GM18909 (cell line): ENCODE measurements at regions not wholly inside any gene's neighbourhood (a gene's known extent, or its start where the extent isn't known, plus 50 kb on each side); places are given as distances from the start of the nearest gene placed in this dataset.
A peak's percentile ranks its signal among the peaks of the same experiment; 100 is the strongest.

Experiments used
- ATAC-seq: cut with Tn5 transposase; IDR thresholded peaks from one replicate; pipeline ENCODE4 v1.9.1; 2021; ENCODE audit warnings: mild to moderate bottlenecking; ENCODE audit not compliant: unreplicated experiment, poor library complexity

- no peak for ATAC-seq
Observed at GRCh38 chr11:109791337-109791736, 301.9 kb upstream of the ZC3H12C start.

GRCh38 chr11:109794501-109794900 lies 298.7 kb upstream of the ZC3H12C start:
- no peak for ATAC-seq

GRCh38 chr11:109795234-109795633 lies 298.0 kb upstream of the ZC3H12C start:
- ATAC-seq: no peak

GRCh38 chr11:109796253-109796652 lies 296.9 kb upstream of the ZC3H12C start:
- no peak for ATAC-seq

GRCh38 chr11:109798521-109798920 lies 294.7 kb upstream of the ZC3H12C start:
- ATAC-seq: no peak

- no peak for ATAC-seq
Observed at GRCh38 chr11:109799604-109800003, 293.6 kb upstream of the ZC3H12C start.

GRCh38 chr11:109804911-109805310 lies 288.3 kb upstream of the ZC3H12C start:
- ATAC-seq: no peak

- no peak for ATAC-seq
Observed at GRCh38 chr11:109806205-109806604, 287.0 kb upstream of the ZC3H12C start.

GRCh38 chr11:109808569-109808968 lies 284.6 kb upstream of the ZC3H12C start:
- ATAC-seq: no peak

GRCh38 chr11:109814824-109815223 lies 278.4 kb upstream of the ZC3H12C start:
- ATAC-seq: no peak

- ATAC-seq: no peak
Observed at GRCh38 chr11:109815500-109816150, 277.6 kb upstream of the ZC3H12C start.

GRCh38 chr11:109818290-109818689 lies 274.9 kb upstream of the ZC3H12C start:
- peak; percentile 58 for ATAC-seq

- no peak for ATAC-seq
Observed at GRCh38 chr11:109819410-109819809, 273.8 kb upstream of the ZC3H12C start.

- no peak for ATAC-seq
Observed at GRCh38 chr11:109821511-109821910, 271.7 kb upstream of the ZC3H12C start.

- no peak for ATAC-seq
Observed at GRCh38 chr11:109822436-109823102, 270.6 kb upstream of the ZC3H12C start.

GRCh38 chr11:109828387-109828786 lies 264.8 kb upstream of the ZC3H12C start:
- ATAC-seq: no peak

- no peak for ATAC-seq
Observed at GRCh38 chr11:109838026-109838425, 255.2 kb upstream of the ZC3H12C start.

GRCh38 chr11:109845437-109845836 lies 247.8 kb upstream of the ZC3H12C start:
- no peak for ATAC-seq

- no peak for ATAC-seq
Observed at GRCh38 chr11:109847621-109848020, 245.6 kb upstream of the ZC3H12C start.

GRCh38 chr11:109849051-109849450 lies 244.1 kb upstream of the ZC3H12C start:
- ATAC-seq: no peak

GRCh38 chr11:109849946-109850345 lies 243.2 kb upstream of the ZC3H12C start:
- ATAC-seq: no peak

- ATAC-seq: no peak
Observed at GRCh38 chr11:109851780-109852390, 241.3 kb upstream of the ZC3H12C start.
